SU-DHL-6 (cell line): ENCODE measurements at regions not wholly inside any gene's neighbourhood (a gene's known extent, or its start where the extent isn't known, plus 50 kb on each side); places are given as distances from the start of the nearest gene placed in this dataset.

Source experiments
- H2AFZ ChIP-seq: fragments of 200-600 bp; sonication (generic); 2 replicates; pipeline ENCODE4 v1.6.1; 2014; ENCODE audit warnings: low read depth, mild to moderate bottlenecking, moderate library complexity, mixed read lengths, antibody characterized with exemption, low read length; ENCODE audit not compliant: severe bottlenecking
- H3F3A ChIP-seq: fragments of 200-600 bp; shearing (Covaris generic); 2 replicates; pipeline ENCODE4 v1.6.0; 2016; ENCODE audit warnings: antibody characterized with exemption, mild to moderate bottlenecking; ENCODE audit not compliant: insufficient read depth
- H3K27ac ChIP-seq: fragments of 200-600 bp; sonication (generic); 2 replicates; pipeline ENCODE4 v1.5.1; 2016; ENCODE audit warnings: low read depth, mild to moderate bottlenecking, low read length, moderate library complexity, mixed read lengths
- H3K27me3 ChIP-seq: fragments of 200-600 bp; sonication (generic), shearing (Covaris generic); 2 replicates; pipeline ENCODE4 v1.6.0; 2014; ENCODE audit warnings: mild to moderate bottlenecking, low read length
- H3K36me3 ChIP-seq: fragments of 200-600 bp; sonication (generic); 2 replicates; pipeline ENCODE4 v1.6.1; 2014; ENCODE audit warnings: mild to moderate bottlenecking, low read length, mixed read lengths
- H3K4me2 ChIP-seq: fragments of 300-600, 200-600 bp; shearing (Covaris generic), sonication (generic); 2 replicates; pipeline ENCODE4 v1.6.0; 2014; ENCODE audit warnings: low read length, low read depth, mild to moderate bottlenecking; ENCODE audit not compliant: poor library complexity, severe bottlenecking
- H3K4me3 ChIP-seq: fragments of 200-600 bp; sonication (generic); 2 replicates; pipeline ENCODE4 v1.5.1; 2014; ENCODE audit warnings: antibody characterized with exemption, low read length, mild to moderate bottlenecking, mixed read lengths; ENCODE audit not compliant: insufficient read depth, poor library complexity, severe bottlenecking
- H3K79me2 ChIP-seq: fragments of 200-600 bp; sonication (generic); 2 replicates; pipeline ENCODE4 v1.6.1; 2014; ENCODE audit warnings: mild to moderate bottlenecking, low read length, moderate library complexity; ENCODE audit not compliant: insufficient read depth
- H3K9ac ChIP-seq: fragments of 200-600 bp; sonication (generic); 2 replicates; pipeline ENCODE4 v1.7.0; 2014; ENCODE audit warnings: mild to moderate bottlenecking, low read length
- H3K9me2 ChIP-seq: fragments of 200-600 bp; sonication (generic); replicated peaks from 2 replicates; pipeline ENCODE4 v1.6.1; 2014; ENCODE audit warnings: low read length; ENCODE audit not compliant: insufficient read depth
- H3K9me3 ChIP-seq: fragments of 200-600 bp; sonication (generic); 2 replicates; pipeline ENCODE4 v1.6.1; 2014; ENCODE audit warnings: low read length, mixed read lengths; ENCODE audit not compliant: insufficient read depth
- H4K20me1 ChIP-seq: fragments of 200-600 bp; sonication (generic); 2 replicates; pipeline ENCODE4 v1.6.1; 2014; ENCODE audit warnings: low read depth, mild to moderate bottlenecking, antibody characterized with exemption, low read length, moderate library complexity, mixed read lengths
- EZH2phosphoT487 ChIP-seq: fragments of 200-600 bp; sonication (generic), shearing (Covaris generic); conservative IDR thresholded peaks from 2 replicates; pipeline ENCODE4 v1.6.1; 2018; ENCODE audit warnings: mild to moderate bottlenecking, antibody characterized with exemption, low read length, moderate library complexity, mixed read lengths
- TF ChIP-seq, protein P1 (sequence below): fragments of 200-600 bp; sonication (generic); IDR thresholded peaks from one replicate; pipeline ENCODE4 v1.5.1; 2017; ENCODE audit warnings: antibody characterized with exemption, mild to moderate bottlenecking, low read length, moderate library complexity; ENCODE audit not compliant: insufficient read depth, poor library complexity, severe bottlenecking

DNA sequence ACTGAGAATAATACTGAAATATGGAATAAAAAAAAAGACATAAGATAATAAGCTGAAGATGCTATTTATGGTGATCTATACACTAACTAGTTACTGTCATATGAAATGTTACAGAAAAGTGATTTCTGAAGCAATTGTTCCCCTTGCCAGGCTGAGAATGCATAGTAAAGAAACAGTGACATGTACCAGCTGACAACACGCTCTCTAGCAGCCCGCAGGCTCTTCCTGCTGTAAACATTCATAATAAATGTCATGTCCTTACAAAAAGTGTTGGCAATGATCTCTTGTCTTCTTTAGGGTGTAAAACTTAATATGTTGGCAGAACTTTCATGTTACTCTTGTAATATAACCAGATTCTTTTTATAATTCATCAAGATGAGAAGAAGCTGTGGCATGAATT lies 1171.3 kb downstream of the DSC3 start:
- TF ChIP-seq, protein P1, sequence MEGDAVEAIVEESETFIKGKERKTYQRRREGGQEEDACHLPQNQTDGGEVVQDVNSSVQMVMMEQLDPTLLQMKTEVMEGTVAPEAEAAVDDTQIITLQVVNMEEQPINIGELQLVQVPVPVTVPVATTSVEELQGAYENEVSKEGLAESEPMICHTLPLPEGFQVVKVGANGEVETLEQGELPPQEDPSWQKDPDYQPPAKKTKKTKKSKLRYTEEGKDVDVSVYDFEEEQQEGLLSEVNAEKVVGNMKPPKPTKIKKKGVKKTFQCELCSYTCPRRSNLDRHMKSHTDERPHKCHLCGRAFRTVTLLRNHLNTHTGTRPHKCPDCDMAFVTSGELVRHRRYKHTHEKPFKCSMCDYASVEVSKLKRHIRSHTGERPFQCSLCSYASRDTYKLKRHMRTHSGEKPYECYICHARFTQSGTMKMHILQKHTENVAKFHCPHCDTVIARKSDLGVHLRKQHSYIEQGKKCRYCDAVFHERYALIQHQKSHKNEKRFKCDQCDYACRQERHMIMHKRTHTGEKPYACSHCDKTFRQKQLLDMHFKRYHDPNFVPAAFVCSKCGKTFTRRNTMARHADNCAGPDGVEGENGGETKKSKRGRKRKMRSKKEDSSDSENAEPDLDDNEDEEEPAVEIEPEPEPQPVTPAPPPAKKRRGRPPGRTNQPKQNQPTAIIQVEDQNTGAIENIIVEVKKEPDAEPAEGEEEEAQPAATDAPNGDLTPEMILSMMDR = no peak
- no peak for TF ChIP-seq EZH2phosphoT487
- Histone ChIP-seq H2AFZ (no peak overlapping the region), H3K79me2 (no peaks in the 10 kb centered on the region), H3K9me2 (no peaks in the 10 kb centered on the region), H3F3A (no peaks in the 10 kb centered on the region), H3K27ac (no peak overlapping the region), H3K36me3 (no peaks in the 10 kb centered on the region), H3K9me3 (no peaks in the 10 kb centered on the region), H4K20me1 (no peaks in the 10 kb centered on the region), H3K4me2 (no peak overlapping the region), H3K27me3 (0 out of 2 replicates have a peak, but pooled peaks cover 2% of the 10 kb centered on the region), H3K4me3 (no peak overlapping the region), H3K9ac (no peak overlapping the region)

DNA sequence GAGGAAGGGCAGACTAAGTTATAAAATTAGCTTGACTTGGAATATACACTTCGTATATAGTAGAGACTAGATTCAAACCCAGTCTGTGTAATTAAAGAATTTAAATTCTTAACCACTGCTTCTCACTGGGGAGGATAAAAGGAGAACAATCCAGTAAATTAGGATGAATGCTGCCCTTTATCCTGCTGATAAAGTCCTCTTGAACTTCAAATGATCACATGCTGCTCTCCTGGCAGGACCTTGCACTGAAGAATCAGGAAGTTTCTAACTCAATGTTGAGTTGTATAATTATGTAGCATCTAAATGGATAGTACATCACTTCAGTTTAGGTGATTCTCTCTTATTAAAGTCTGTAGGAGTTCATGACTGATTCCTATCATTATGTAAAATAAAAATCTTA lies 1179.7 kb downstream of the DSC3 start:
- no peak for TF ChIP-seq EZH2phosphoT487
- TF ChIP-seq, protein P1 = no peak
- no peak overlapping the region for H3K9ac ChIP-seq
- H3K27ac ChIP-seq = no peak overlapping the region
- H3K4me3 ChIP-seq = no peak overlapping the region
- H2AFZ ChIP-seq = no peak overlapping the region
- 0 out of 2 replicates have a peak, but pooled peaks cover under 1% of the 10 kb centered on the region for H3K27me3 ChIP-seq
- H3K9me3 ChIP-seq = no peaks in the 10 kb centered on the region
- no peak overlapping the region for H3K4me2 ChIP-seq
- H4K20me1 ChIP-seq = no peaks in the 10 kb centered on the region
- no peaks in the 10 kb centered on the region for H3K9me2 ChIP-seq
- no peaks in the 10 kb centered on the region for H3F3A ChIP-seq
- no peaks in the 10 kb centered on the region for H3K79me2 ChIP-seq
- no peaks in the 10 kb centered on the region for H3K36me3 ChIP-seq

DNA sequence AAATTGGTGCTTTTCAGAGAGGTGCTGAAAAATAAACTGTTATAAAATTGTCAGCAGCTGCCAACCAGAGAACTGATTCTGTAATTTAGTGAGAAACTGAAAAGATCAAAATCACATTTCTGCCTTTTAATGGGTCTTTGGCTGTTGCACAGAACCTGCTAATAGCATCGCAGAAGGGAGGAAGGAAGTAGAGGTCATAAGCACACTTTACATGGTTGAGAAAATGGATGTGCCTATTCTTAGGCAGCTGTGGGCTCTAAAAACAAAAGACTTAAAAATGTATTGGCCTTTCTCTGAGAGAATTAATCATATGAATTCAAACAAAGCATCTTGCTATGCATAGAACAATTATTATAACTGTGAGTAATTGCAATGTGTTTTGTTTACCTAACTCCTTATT lies 1186.9 kb downstream of the DSC3 start:
- TF ChIP-seq, protein P1 = no peak
- TF ChIP-seq EZH2phosphoT487 = no peak
- Histone ChIP-seq H4K20me1 (no peaks in the 10 kb centered on the region), H3K4me3 (no peak overlapping the region), H3F3A (no peaks in the 10 kb centered on the region), H3K9me2 (no peaks in the 10 kb centered on the region), H3K9ac (no peak overlapping the region), H3K27me3 (no peaks in the 10 kb centered on the region), H3K36me3 (no peaks in the 10 kb centered on the region), H3K27ac (no peak overlapping the region), H3K4me2 (no peak overlapping the region), H2AFZ (no peak overlapping the region), H3K79me2 (no peaks in the 10 kb centered on the region), H3K9me3 (no peaks in the 10 kb centered on the region)

DNA sequence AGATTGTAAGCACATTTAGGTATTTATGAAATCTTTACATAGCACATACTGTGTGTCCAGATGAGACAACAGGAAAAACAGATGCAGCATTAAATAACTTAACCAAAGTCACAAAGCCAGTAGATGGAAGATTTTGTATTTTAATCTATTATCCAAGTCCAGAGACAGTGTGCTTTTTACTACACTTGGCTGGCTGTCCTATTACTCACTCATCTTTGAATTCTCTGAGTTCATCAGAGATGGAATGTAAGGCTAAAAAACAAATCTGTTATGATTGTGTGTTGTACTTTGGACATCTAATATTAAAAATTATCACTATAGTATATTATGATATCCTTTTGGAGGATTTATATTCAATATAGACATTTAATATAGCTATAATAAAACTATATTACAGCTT lies 1189.4 kb downstream of the DSC3 start:
- Histone ChIP-seq H3K9me2 (no peaks in the 10 kb centered on the region), H3K27ac (no peak overlapping the region)

More for the DNA sequence above, 1189.4 kb downstream of the DSC3 start:
- Histone ChIP-seq H3K4me3 (no peak overlapping the region), H3F3A (no peaks in the 10 kb centered on the region), H3K36me3 (no peaks in the 10 kb centered on the region), H3K9me3 (no peaks in the 10 kb centered on the region), H3K4me2 (no peak overlapping the region), H3K9ac (no peak overlapping the region), H2AFZ (no peak overlapping the region), H3K27me3 (no peaks in the 10 kb centered on the region), H4K20me1 (no peaks in the 10 kb centered on the region), H3K79me2 (no peaks in the 10 kb centered on the region)
- TF ChIP-seq, protein P1 = no peak
- no peak for TF ChIP-seq EZH2phosphoT487
